ENCODE measurements at regions not wholly inside any gene's neighbourhood (a gene's known extent, or its start where the extent isn't known, plus 50 kb on each side); places are given as distances from the start of the nearest gene placed in this dataset.

- TF ChIP-seq CTCF (IDR thresholded peaks at IDR 0.05) (no peak), POLR2A (IDR thresholded peaks at IDR 0.05) (no peak), POLR2AphosphoS5 (IDR thresholded peaks at IDR 0.05) (no peak)
Observed at GRCh38 chr16:55955424-55955823, 80.3 kb upstream of the CES5A start.
